Activated CD4-positive, alpha-beta T cell treated with anti-CD3 and anti-CD28 coated beads, Interleukin-10, Interleukin-2, amounts not matched to agents 100 ng/mL and 50 ng/mL, durations not matched to agents 16 hours and 8 hours (primary cell): ENCODE measurements at regions not wholly inside any gene's neighbourhood (a gene's known extent, or its start where the extent isn't known, plus 50 kb on each side); places are given as distances from the start of the nearest gene placed in this dataset.

Experiments
- DNase-seq: peaks from one replicate; pipeline ENCODE4 v3.0.0-alpha.2; 2020

DNA sequence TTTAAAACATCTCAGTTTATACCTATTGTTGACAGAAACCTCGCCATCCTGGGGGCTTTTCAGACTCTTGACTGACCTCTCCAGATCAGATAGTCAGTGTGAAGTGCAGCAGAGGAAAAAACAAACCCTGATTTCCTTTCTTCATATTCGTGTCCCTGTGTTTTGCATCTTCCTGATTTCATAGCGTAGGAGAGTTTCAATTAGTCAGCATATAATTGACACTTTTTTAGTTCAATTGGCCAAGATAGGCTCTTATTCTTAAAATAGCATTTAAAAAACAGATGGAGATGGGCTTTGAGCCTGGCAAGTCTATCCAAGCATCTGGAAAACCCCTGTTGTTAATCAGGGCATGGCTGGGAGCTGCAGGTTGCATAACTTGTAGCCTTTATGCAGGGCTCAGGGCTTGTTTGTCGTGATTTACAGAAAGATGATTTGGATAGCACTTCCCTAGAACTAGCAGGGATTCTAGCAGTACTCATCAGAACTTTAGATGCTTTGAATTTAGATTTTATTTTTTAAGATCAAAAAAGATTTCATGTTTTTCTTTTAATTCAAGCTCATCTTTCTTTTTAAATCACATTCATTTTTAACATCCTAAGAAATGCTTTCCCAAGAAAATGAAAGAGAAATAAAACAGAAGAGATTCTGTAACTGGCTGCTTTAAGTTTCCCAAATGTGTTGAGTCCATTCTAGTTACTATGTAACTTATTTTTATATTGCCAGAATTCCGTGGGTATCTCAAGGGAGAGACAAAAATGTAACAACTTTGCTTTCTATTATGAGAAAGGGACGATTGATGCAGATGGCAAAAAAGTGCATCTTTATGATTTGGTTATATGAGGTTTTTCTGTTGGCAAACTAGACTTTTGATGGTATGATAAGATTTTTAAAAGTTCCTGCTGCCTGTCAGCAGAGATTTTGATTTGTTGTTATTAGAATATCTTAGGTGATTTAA, 270.8 kb upstream of the FZD8 start:
- DNase-seq: no peak

DNA sequence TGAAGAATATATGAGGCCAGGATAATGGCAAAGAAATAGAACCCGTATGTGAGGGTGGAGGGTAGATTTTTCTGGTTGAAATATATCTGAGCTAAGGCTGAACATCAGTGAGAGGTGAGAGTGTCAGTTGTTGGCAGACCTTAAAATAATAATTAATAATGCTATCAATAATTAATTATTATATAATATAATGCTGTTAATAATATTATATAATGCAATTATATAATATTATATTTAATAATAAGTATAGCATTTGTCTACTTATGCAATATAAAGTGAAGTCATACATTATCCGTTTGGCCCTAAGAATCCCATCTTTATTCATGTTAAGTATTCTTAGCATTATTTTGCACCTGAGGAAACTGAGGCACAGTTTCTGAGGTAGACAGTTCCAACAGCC, 269.9 kb upstream of the FZD8 start:
- no peak for DNase-seq

DNA sequence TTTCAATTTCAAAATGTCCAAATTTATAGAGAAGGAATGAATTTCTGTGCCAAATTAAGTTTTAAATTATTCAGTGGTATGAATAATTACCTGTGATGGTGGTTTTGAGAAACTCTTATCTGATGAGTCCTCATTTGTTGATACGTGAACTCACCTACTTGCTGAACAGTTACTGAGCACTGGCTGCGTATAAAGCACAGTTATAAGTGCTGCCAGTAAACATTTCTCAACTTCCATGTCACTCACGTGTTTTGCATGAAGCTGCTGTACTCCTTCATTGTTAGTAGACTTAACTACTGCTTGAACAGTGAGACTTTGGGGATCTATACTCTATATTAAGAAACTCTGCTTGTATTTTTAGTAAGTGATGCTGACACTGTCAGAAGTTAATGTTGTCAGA, 269.1 kb upstream of the FZD8 start:
- DNase-seq: no peak

- no peak for DNase-seq
These were observed 268.1 kb upstream of the FZD8 start for GRCh38 chr10:35910234-35910633.

DNA sequence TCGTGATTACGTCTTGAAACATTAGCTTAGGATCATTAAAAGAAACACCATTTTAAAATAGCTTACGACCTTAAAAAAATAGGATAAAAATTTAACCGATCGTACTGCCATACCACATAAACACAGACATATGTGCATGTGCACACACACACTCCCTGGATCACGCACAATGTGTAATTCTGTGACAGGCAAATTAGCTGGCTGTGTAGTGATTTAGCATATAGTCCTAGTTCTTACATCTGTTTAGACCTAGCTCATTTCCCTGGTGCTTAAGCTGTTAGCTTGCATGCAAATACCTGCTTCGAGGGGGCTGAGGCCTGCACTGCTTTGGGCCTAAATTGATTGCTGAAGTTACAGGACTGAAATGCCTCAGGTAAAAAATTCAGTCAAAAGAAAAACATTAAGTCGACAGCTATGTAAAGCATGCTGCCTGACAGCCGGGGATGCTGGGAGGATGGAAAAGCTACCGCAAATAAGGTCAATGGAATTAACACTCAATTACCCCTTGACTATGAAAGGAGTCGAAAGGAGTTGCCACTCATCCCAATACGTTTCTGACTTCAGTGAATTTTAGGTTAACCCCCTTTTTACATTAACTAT, 267.1 kb upstream of the FZD8 start:
- no peak for DNase-seq

DNA sequence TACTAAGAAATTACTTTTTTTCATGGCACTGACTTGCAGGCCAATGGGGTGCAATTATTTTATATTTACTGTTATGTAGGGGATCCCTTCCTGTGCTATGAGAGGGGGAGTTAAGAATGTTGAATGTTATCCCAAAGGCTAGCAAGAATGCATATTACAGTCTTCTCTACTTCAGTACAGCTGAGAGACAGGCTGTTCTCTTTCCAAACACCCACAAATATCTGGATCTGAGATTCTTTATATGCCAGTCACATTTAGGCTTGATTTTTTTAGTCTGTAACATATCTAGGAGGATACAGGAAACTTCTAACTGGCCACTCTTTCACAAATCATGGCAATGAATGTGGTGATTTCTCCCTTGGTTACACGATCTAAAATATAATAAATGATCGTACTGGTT, 266.4 kb upstream of the FZD8 start:
- no peak for DNase-seq

- no peak for DNase-seq
These were observed 265.5 kb upstream of the FZD8 start for GRCh38 chr10:35907548-35907947.

- no peak for DNase-seq
These were observed 264.1 kb upstream of the FZD8 start for GRCh38 chr10:35906155-35906554.

DNA sequence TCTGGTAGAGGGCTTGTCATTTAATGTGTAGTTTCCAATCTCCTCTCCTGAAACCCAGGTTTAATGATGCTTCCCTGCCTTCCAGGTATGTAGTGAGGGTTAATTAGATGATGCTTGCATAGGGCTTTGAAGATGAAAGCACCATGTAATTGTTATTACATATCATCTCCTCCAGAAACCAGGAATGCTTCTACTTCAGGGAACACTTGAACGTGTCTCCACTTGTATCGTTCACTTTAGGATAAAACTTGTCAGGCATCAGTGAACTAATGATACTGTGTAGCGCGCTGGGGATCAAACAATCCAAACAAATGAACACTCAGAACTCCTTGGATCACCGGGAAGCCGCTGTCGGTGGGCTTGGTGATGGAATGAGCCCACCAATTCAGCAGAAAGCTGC, 260.9 kb upstream of the FZD8 start:
- DNase-seq: no peak

DNA sequence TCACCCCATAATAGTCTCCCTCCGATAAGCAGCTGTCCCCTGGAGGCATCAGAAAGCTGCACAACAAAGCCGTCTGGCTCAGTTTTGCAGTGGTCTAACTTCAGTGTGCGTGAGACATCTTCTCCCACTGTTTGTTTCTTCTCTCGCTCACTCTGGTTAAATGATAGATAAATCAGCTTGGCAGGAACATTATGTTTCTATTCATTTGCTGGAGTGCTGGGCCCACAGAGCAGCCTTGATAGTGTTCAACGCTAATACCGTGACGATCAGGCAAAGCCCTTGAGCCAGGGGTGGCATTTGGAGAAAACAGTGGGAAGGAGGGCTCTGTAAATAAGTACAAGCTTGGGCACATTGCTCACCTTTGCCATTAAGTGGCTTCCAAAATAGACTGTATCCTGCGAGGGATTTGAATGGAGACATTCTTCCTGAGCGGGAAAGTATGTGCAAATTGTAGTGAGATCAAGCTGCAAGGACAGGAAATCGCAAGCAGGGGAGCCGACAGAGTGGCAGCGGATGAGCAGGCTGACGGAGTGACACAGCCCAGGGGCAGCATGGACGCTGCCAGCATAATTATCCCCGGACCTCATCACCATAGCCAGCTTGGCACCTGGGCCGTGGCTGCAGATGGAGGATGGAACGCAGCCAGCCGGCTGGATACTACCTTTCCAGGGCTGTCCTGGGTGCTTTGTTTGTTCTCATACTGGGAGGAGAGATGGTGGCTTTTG, 256.8 kb upstream of the FZD8 start:
- no peak for DNase-seq

DNA sequence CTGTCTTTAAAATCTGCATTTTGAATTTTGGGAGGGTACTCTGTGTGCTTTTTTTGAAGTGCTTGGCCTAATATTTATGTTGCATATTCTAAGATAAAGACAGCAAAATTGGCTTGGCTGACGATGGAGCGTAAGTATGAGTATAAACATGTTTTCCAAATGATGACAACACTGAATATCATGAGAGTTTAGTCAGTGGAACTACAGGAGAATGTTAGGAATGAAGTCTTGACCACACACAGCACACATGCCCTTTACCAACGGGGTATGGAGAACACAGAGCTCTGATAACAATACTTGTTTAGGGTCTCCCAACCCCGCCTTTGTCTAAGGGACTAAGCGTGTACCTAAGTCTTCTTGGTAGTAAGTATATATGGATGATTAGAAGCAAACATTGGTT, 253.9 kb upstream of the FZD8 start:
- no peak for DNase-seq

- no peak for DNase-seq
These were observed 253.2 kb upstream of the FZD8 start for GRCh38 chr10:35895331-35895730.

DNA sequence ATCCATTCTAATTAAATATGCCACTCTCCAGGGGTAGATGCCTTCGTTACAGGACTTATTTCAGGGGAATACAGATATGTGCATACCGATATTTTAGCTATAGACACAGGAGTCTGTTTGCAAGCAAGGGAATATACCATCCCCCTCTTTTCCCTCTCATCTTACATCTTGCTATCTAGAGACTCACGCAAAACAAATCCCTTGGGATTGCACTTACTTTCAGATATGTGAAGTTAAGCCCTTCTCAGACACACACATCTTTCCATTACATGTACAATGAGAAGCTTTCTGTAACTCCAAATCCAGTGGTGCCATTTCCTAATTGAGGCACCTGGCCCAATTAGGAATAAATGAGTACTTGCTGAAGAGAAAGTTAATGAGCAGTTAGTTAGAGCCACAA, 250.4 kb upstream of the FZD8 start:
- DNase-seq: no peak

- DNase-seq: no peak
These were observed 248.8 kb upstream of the FZD8 start for GRCh38 chr10:35890676-35891495.

- DNase-seq: no peak
These were observed 248.0 kb upstream of the FZD8 start for GRCh38 chr10:35889971-35890675.

GRCh38 chr10:35889226-35889625, 247.1 kb upstream of the FZD8 start:
- no peak for DNase-seq

GRCh38 chr10:35888400-35888799, 246.3 kb upstream of the FZD8 start:
- no peak for DNase-seq

DNA sequence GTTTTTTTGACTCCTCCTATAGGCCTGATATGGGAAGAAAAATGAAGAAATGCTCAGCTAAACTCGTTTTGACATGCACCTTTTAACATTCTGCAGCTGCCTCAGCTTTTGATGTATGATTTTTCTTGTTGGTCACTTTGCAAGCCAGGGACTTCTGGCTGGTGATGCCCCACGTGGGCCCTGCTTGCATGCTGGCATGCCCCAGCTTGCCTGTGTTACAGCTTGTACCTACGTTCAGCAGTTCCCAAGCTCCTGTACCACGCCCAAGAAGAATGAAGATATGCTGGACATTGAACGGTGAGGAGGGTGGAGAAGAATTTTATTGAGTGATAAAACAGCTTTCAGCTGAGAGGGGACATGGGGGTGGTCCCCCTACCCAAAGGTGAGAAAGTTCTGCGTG, 245.6 kb upstream of the FZD8 start:
- no peak for DNase-seq

DNA sequence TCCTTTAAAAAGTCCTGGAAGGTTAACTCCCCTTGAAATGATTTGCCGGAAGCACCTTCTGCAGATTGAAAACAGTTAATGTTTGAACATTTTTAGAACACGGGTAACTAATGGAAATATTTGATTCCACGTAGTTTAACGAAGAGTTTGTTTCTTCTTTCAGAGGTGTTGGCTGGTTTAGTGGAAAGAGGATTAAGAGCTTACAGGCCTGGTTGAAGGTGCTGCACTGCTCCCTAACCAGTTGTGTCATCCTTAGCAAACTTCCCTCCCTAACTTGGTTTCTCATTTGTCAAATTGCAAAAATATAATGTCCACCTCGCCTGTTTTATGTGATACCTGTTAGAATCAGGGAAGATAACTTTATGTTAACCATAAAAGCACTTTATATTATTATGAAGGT, 243.0 kb upstream of the FZD8 start:
- DNase-seq: no peak

GRCh38 chr10:35884657-35885071, 242.6 kb upstream of the FZD8 start:
- no peak for DNase-seq

DNA sequence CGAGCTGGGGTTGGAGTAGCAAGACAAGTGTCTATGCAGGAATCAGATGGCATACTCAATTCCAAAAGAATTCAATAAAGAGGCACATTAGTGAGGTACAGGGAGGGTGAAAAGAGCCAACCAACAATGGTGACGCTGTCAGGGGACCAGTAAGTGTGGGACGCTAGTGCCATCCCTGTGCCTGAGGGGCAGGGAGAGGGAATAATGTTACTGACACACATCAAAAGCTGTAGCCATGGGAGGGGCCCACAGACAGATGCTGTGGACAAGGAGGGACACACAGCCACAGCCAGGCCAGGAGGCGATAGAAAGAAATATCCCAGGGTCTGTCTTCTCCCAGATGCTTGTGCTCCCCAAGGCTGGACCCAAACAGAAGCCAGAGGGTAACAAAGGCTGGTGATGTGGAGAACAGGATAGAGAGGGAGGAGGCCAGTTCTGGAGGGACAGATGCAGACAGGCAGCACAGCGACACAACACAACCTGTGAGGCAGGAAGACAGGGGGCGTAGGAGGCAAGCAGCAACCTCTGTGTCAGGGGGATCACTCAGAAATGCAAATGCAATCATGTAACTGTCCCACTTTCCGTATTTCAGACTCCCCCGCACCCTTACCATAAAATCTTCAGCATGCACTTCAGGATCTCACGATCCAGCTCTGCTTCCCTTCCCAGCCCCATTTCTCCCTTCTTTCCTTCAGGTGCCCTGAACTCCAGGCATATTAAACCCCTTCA, 240.5 kb upstream of the FZD8 start:
- DNase-seq: no peak

GRCh38 chr10:35881320-35881719, 239.2 kb upstream of the FZD8 start:
- no peak for DNase-seq
